Loucy (cell line): ENCODE measurements at regions not wholly inside any gene's neighbourhood (a gene's known extent, or its start where the extent isn't known, plus 50 kb on each side); places are given as distances from the start of the nearest gene placed in this dataset.

ENCODE experiments used
- H2AFZ ChIP-seq: fragments of 200-600 bp; sonication (generic); 2 replicates; pipeline ENCODE4 v1.6.0; 2016; ENCODE audit warnings: antibody characterized with exemption, mild to moderate bottlenecking, low read length, moderate library complexity
- H3F3A ChIP-seq: fragments of 200-600 bp; 2 replicates; pipeline ENCODE4 v1.6.0; 2016; ENCODE audit warnings: antibody characterized with exemption, low read depth, mild to moderate bottlenecking
- H3K27me3 ChIP-seq: fragments of 200-600 bp; sonication (generic); 2 replicates; pipeline ENCODE4 v1.6.1; 2014; ENCODE audit warnings: low read length, mild to moderate bottlenecking; ENCODE audit not compliant: insufficient read depth, poor library complexity, severe bottlenecking
- H3K36me3 ChIP-seq: fragments of 200-600 bp; sonication (generic); 2 replicates; pipeline ENCODE4 v1.6.1; 2016; ENCODE audit warnings: low read length; ENCODE audit not compliant: insufficient read depth
- H3K4me1 ChIP-seq: fragments of 200-600 bp; sonication (generic); 2 replicates; pipeline ENCODE4 v1.5.1; 2014; ENCODE audit warnings: low read length, mild to moderate bottlenecking; ENCODE audit not compliant: insufficient read depth, poor library complexity, severe bottlenecking
- H3K4me2 ChIP-seq: fragments of 200-600 bp; sonication (generic); 2 replicates; pipeline ENCODE4 v1.6.0; 2014; ENCODE audit warnings: antibody characterized with exemption, low read length, low read depth, mild to moderate bottlenecking; ENCODE audit not compliant: poor library complexity, severe bottlenecking
- H3K4me3 ChIP-seq: fragments of 200-600 bp; sonication (generic); 2 replicates; pipeline ENCODE4 v1.5.1; 2014; ENCODE audit warnings: low read length, mild to moderate bottlenecking, mixed read lengths; ENCODE audit not compliant: poor library complexity, severe bottlenecking
- H3K79me2 ChIP-seq: fragments of 200-600 bp; sonication (generic); 2 replicates; pipeline ENCODE4 v1.6.1; 2014; ENCODE audit warnings: low read length; ENCODE audit not compliant: insufficient read depth
- H3K9ac ChIP-seq: fragments of 200-600 bp; sonication (generic); 2 replicates; pipeline ENCODE4 v1.6.0; 2014; ENCODE audit warnings: mild to moderate bottlenecking, low read depth, low read length, moderate library complexity; ENCODE audit not compliant: poor library complexity, severe bottlenecking
- H3K9me2 ChIP-seq: fragments of 200-600 bp; sonication (generic); replicated peaks from 2 replicates; pipeline ENCODE4 v1.6.1; 2016; ENCODE audit warnings: low read depth, low read length, mixed read lengths
- H3K9me3 ChIP-seq: fragments of 200-600 bp; sonication (generic); 2 replicates; pipeline ENCODE4 v1.6.1; 2014; ENCODE audit warnings: mild to moderate bottlenecking, antibody characterized with exemption, low read length, low read depth; ENCODE audit not compliant: insufficient read depth
- H4K20me1 ChIP-seq: fragments of 200-600 bp; sonication (generic); 2 replicates; pipeline ENCODE4 v1.6.0; 2014; ENCODE audit warnings: antibody characterized with exemption, low read length, mild to moderate bottlenecking; ENCODE audit not compliant: insufficient read depth, poor library complexity, severe bottlenecking
- EZH2phosphoT487 ChIP-seq: fragments of 200-600 bp; IDR thresholded peaks from 2 replicates; pipeline ENCODE4 v1.6.1; 2018; ENCODE audit warnings: antibody characterized with exemption, mild to moderate bottlenecking, moderate library complexity, borderline replicate concordance
- TF ChIP-seq, protein P1 (sequence below): fragments of 200-600 bp; sonication (generic); conservative IDR thresholded peaks from 2 replicates; pipeline ENCODE4 v1.5.1; 2014; ENCODE audit warnings: mild to moderate bottlenecking, antibody characterized with exemption, low read length

- H3K9ac ChIP-seq = no peak overlapping the region
- H3F3A ChIP-seq = no peaks in the 10 kb centered on the region
- no peak overlapping the region for H3K4me3 ChIP-seq
- H4K20me1 ChIP-seq = no peaks in the 10 kb centered on the region
- H2AFZ ChIP-seq = no peak overlapping the region
- H3K79me2 ChIP-seq = no peaks in the 10 kb centered on the region
- TF ChIP-seq EZH2phosphoT487 = no peak
- TF ChIP-seq, protein P1, sequence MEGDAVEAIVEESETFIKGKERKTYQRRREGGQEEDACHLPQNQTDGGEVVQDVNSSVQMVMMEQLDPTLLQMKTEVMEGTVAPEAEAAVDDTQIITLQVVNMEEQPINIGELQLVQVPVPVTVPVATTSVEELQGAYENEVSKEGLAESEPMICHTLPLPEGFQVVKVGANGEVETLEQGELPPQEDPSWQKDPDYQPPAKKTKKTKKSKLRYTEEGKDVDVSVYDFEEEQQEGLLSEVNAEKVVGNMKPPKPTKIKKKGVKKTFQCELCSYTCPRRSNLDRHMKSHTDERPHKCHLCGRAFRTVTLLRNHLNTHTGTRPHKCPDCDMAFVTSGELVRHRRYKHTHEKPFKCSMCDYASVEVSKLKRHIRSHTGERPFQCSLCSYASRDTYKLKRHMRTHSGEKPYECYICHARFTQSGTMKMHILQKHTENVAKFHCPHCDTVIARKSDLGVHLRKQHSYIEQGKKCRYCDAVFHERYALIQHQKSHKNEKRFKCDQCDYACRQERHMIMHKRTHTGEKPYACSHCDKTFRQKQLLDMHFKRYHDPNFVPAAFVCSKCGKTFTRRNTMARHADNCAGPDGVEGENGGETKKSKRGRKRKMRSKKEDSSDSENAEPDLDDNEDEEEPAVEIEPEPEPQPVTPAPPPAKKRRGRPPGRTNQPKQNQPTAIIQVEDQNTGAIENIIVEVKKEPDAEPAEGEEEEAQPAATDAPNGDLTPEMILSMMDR = no peak
- H3K36me3 ChIP-seq = no peaks in the 10 kb centered on the region
- no peaks in the 10 kb centered on the region for H3K9me2 ChIP-seq
- H3K4me2 ChIP-seq = no peak overlapping the region
- H3K27me3 ChIP-seq = no peaks in the 10 kb centered on the region
- H3K4me1 ChIP-seq = no peaks in the 10 kb centered on the region
- H3K9me3 ChIP-seq = no peaks in the 10 kb centered on the region
Measured at GRCh38 chr3:176757429-176757828, 439.9 kb downstream of the TBL1XR1 start.

GRCh38 chr3:176755977-176756376 is 441.3 kb downstream of the TBL1XR1 start:
- Histone ChIP-seq H3K27me3 (no peaks in the 10 kb centered on the region), H3K79me2 (no peaks in the 10 kb centered on the region)
- no peak for TF ChIP-seq EZH2phosphoT487
- TF ChIP-seq, protein P1 = no peak

GRCh38 chr3:176755552-176755951 is 441.7 kb downstream of the TBL1XR1 start:
- H3K79me2 ChIP-seq = no peaks in the 10 kb centered on the region
- H3K9ac ChIP-seq = no peak overlapping the region
- no peaks in the 10 kb centered on the region for H3K27me3 ChIP-seq
- TF ChIP-seq, protein P1 = no peak
- TF ChIP-seq EZH2phosphoT487 = no peak
- no peaks in the 10 kb centered on the region for H3F3A ChIP-seq
- H4K20me1 ChIP-seq = no peaks in the 10 kb centered on the region
- H3K9me2 ChIP-seq = no peaks in the 10 kb centered on the region
- H2AFZ ChIP-seq = no peak overlapping the region
- no peaks in the 10 kb centered on the region for H3K9me3 ChIP-seq
- H3K4me3 ChIP-seq = no peak overlapping the region
- H3K4me2 ChIP-seq = no peak overlapping the region
- no peaks in the 10 kb centered on the region for H3K36me3 ChIP-seq
- H3K4me1 ChIP-seq = no peaks in the 10 kb centered on the region

More at GRCh38 chr3:176755977-176756376, 441.3 kb downstream of the TBL1XR1 start:
- Histone ChIP-seq H2AFZ (no peak overlapping the region), H3K9me3 (no peaks in the 10 kb centered on the region), H3K4me1 (no peaks in the 10 kb centered on the region), H3K4me3 (no peak overlapping the region), H3F3A (no peaks in the 10 kb centered on the region), H4K20me1 (no peaks in the 10 kb centered on the region), H3K9ac (no peak overlapping the region), H3K36me3 (no peaks in the 10 kb centered on the region), H3K9me2 (no peaks in the 10 kb centered on the region), H3K4me2 (no peak overlapping the region)
